ENCODE measurements at regions not wholly inside any gene's neighbourhood (a gene's known extent, or its start where the extent isn't known, plus 50 kb on each side); places are given as distances from the start of the nearest gene placed in this dataset.

DNA sequence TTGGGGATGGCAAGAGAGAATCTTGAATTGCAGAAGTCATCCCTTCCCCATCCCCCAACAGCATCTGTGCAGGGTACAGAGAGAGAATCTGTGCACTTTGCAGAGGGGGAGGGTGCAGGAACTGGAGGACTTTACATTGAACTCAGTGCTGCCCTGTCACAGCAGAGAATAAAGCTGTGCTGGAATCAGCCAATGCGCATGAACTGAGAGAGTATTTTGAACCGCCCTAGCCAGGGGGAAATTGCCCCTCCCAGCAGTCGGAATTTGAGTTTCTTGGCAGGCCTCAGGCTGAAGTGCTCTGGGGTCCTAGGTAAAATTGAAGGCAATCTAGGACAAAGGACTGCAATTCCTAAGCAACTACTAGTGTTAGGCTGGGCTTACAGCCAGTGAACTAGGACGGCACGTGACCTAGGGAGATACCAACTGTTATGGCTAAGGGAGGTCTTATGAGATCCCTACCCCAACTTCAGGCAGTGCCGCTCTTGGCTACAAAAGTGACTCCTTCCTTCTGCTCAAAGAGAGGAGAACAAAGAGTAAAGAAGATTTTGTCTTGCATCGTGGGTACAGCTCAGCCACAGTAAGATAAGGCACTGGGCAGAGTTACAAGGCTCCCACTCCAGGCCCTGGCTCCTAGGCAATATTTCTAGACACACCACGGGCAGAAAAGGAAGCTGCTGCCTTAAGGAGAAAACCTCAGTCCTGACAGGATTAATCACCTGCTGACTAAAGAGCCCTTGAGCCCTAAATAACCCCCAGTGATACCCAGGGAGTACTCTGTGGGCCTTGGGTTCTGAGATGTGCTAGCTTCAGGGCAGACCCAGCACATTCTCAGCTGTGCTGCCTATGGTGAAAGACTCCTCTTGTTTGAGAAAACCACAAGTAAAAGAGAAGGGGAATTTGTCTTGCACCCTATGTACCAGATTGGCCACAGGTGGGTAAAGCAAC is 300.5 kb upstream of the ALCAM start:
- H3K27me3 ChIP-seq (ENCODE audit: insufficient read depth, poor library complexity, severe bottlenecking): no peaks in the 10 kb centered on the region
- TF ChIP-seq POLR2AphosphoS5 (IDR thresholded peaks at IDR 0.05; ENCODE audit: low read depth) (no peak), SPI1 (IDR thresholded peaks at IDR 0.05; ENCODE audit: borderline replicate concordance, low read depth) (no peak), GABPA (IDR thresholded peaks at IDR 0.05; ENCODE audit: low read depth) (no peak)
- TF ChIP-seq, protein P1, sequence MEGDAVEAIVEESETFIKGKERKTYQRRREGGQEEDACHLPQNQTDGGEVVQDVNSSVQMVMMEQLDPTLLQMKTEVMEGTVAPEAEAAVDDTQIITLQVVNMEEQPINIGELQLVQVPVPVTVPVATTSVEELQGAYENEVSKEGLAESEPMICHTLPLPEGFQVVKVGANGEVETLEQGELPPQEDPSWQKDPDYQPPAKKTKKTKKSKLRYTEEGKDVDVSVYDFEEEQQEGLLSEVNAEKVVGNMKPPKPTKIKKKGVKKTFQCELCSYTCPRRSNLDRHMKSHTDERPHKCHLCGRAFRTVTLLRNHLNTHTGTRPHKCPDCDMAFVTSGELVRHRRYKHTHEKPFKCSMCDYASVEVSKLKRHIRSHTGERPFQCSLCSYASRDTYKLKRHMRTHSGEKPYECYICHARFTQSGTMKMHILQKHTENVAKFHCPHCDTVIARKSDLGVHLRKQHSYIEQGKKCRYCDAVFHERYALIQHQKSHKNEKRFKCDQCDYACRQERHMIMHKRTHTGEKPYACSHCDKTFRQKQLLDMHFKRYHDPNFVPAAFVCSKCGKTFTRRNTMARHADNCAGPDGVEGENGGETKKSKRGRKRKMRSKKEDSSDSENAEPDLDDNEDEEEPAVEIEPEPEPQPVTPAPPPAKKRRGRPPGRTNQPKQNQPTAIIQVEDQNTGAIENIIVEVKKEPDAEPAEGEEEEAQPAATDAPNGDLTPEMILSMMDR (IDR thresholded peaks at IDR 0.05; ENCODE audit: insufficient read depth, low read length): no peak
- TF ChIP-seq, protein P2, sequence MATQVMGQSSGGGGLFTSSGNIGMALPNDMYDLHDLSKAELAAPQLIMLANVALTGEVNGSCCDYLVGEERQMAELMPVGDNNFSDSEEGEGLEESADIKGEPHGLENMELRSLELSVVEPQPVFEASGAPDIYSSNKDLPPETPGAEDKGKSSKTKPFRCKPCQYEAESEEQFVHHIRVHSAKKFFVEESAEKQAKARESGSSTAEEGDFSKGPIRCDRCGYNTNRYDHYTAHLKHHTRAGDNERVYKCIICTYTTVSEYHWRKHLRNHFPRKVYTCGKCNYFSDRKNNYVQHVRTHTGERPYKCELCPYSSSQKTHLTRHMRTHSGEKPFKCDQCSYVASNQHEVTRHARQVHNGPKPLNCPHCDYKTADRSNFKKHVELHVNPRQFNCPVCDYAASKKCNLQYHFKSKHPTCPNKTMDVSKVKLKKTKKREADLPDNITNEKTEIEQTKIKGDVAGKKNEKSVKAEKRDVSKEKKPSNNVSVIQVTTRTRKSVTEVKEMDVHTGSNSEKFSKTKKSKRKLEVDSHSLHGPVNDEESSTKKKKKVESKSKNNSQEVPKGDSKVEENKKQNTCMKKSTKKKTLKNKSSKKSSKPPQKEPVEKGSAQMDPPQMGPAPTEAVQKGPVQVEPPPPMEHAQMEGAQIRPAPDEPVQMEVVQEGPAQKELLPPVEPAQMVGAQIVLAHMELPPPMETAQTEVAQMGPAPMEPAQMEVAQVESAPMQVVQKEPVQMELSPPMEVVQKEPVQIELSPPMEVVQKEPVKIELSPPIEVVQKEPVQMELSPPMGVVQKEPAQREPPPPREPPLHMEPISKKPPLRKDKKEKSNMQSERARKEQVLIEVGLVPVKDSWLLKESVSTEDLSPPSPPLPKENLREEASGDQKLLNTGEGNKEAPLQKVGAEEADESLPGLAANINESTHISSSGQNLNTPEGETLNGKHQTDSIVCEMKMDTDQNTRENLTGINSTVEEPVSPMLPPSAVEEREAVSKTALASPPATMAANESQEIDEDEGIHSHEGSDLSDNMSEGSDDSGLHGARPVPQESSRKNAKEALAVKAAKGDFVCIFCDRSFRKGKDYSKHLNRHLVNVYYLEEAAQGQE (IDR thresholded peaks at IDR 0.05; ENCODE audit: insufficient replicate concordance, low read depth): no peak
- no peak overlapping the region for H3K4me3 ChIP-seq (replicated peaks; ENCODE audit: insufficient read depth, low read length)
- no peak for DNase-seq (ENCODE audit: low read depth in 1 of 2, low spot score in 1 of 2)
- H3K27ac ChIP-seq (replicated peaks): no peak overlapping the region

DNA sequence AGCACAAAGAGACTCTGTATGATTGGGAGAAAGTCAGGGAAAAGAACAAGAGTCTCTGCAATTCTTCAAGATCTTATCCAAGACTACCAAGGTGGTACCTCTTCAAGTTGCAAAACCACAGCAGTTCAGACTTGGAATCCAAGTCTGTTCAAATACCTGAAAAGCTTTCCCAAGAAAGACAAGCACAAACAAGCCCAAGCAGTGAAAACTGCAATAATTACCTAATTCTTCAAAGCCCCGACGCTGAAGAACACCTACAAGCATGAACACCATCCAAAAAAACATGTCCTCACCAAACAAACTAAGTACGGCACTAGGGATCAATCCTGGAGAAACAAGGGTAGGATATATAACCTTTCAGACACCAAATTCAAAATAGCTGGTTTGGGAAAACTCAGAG is 299.3 kb upstream of the ALCAM start:
- no peak for DNase-seq (ENCODE audit: low read depth in 1 of 2, low spot score in 1 of 2)
- TF ChIP-seq GABPA (IDR thresholded peaks at IDR 0.05; ENCODE audit: low read depth): no peak
- TF ChIP-seq SPI1 (IDR thresholded peaks at IDR 0.05; ENCODE audit: borderline replicate concordance, low read depth): no peak
- TF ChIP-seq, protein P2 (IDR thresholded peaks at IDR 0.05; ENCODE audit: insufficient replicate concordance, low read depth): no peak
- TF ChIP-seq, protein P1 (IDR thresholded peaks at IDR 0.05; ENCODE audit: insufficient read depth, low read length): no peak
- TF ChIP-seq POLR2AphosphoS5 (IDR thresholded peaks at IDR 0.05; ENCODE audit: low read depth): no peak
- Histone ChIP-seq H3K4me3 (replicated peaks; ENCODE audit: insufficient read depth, low read length) (no peak overlapping the region), H3K27ac (replicated peaks) (no peak overlapping the region), H3K27me3 (ENCODE audit: insufficient read depth, poor library complexity, severe bottlenecking) (no peaks in the 10 kb centered on the region)

DNA sequence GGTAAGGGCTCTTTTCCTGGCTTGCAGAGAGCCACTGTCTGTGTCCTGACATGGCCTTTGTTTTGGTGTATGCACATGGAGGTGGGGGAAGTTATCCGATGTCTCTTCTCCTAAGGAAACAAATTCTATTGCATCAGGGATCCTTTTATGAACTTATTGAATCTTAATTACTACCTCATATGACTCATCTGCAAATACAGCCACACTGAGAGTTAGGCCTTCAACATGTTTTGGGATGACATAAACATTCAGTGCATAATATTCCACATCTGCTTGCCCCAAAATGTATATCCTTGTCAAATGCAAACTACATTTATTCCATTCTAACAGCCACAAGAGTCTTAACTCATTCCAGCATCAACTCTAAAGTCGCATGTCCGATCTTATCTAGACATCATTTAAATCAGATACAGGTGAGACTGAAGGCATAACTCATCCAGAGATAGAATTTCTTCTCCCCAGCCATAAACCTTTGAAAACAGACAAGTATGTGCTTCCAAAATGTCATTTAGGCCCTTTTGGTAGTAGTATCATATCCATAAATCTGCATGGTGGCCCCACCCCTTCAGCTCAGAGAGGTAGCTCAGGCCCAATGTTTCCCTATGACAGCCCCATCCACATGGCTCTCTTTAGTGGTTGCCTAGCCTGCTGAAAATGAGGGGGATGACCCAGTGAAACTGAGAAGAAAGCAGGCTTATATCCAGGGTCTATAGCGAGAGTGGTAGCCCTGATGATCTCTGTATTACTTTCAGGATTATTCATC is 289.5 kb upstream of the ALCAM start:
- DNase-seq (ENCODE audit: low read depth in 1 of 2, low spot score in 1 of 2): no peak
- H3K4me3 ChIP-seq (replicated peaks; ENCODE audit: insufficient read depth, low read length): no peak overlapping the region
- TF ChIP-seq, protein P2 (IDR thresholded peaks at IDR 0.05; ENCODE audit: insufficient replicate concordance, low read depth): no peak
- TF ChIP-seq GABPA (IDR thresholded peaks at IDR 0.05; ENCODE audit: low read depth): no peak
- no peaks in the 10 kb centered on the region for H3K27me3 ChIP-seq (ENCODE audit: insufficient read depth, poor library complexity, severe bottlenecking)
- no peak overlapping the region for H3K27ac ChIP-seq (replicated peaks)

Data from HL-60 (cell line).